Endothelial cell (in vitro differentiated cells): ENCODE measurements at regions not wholly inside any gene's neighbourhood (a gene's known extent, or its start where the extent isn't known, plus 50 kb on each side); places are given as distances from the start of the nearest gene placed in this dataset.

ENCODE experiments used
- DNase-seq: peaks from one replicate; pipeline ENCODE4 v3.0.0; 2021; ENCODE audit warnings: low spot score
- H3K27ac Mint-ChIP-seq: one replicate; pipeline ENCODE4 v1.8.0; 2021; ENCODE audit warnings: mixed read lengths, inconsistent platforms; ENCODE audit not compliant: unreplicated experiment
- H3K27me3 Mint-ChIP-seq: one replicate; pipeline ENCODE4 v1.8.0; 2021; ENCODE audit warnings: mild to moderate bottlenecking, moderate library complexity, mixed read lengths, inconsistent platforms; ENCODE audit not compliant: unreplicated experiment
- H3K36me3 Mint-ChIP-seq: one replicate; pipeline ENCODE4 v1.8.0; 2021; ENCODE audit warnings: mild to moderate bottlenecking, low read depth, mixed read lengths, inconsistent platforms; ENCODE audit not compliant: unreplicated experiment
- H3K4me1 Mint-ChIP-seq: one replicate; pipeline ENCODE4 v1.8.0; 2021; ENCODE audit warnings: mild to moderate bottlenecking, mixed read lengths, inconsistent platforms; ENCODE audit not compliant: unreplicated experiment
- H3K4me3 Mint-ChIP-seq: one replicate; pipeline ENCODE4 v1.8.0; 2021; ENCODE audit warnings: mild to moderate bottlenecking, mixed read lengths, inconsistent platforms; ENCODE audit not compliant: unreplicated experiment
- H3K9me3 Mint-ChIP-seq: one replicate; pipeline ENCODE4 v1.8.0; 2021; ENCODE audit warnings: mixed read lengths, inconsistent platforms; ENCODE audit not compliant: unreplicated experiment
- CTCF ChIP-seq: fragments of 200-600 bp; sonication (generic); IDR thresholded peaks from one replicate; pipeline ENCODE4 v1.5.0; 2021; ENCODE audit warnings: antibody characterized with exemption; ENCODE audit not compliant: unreplicated experiment

- Mint-ChIP-seq H3K9me3 (no peaks in the 10 kb centered on the region), H3K27me3 (no peaks in the 10 kb centered on the region), H3K4me1 (no peaks in the 10 kb centered on the region), H3K4me3 (no peak overlapping the region), H3K27ac (no peak overlapping the region), H3K36me3 (no peaks in the 10 kb centered on the region)
- no peak for TF ChIP-seq CTCF
- DNase-seq = no peak
These were observed 727.8 kb upstream of the FAM174A start for GRCh38 chr5:99807346-99807745.

- Mint-ChIP-seq H3K9me3 (no peaks in the 10 kb centered on the region), H3K27me3 (no peaks in the 10 kb centered on the region), H3K4me1 (no peaks in the 10 kb centered on the region), H3K4me3 (no peak overlapping the region), H3K27ac (no peak overlapping the region), H3K36me3 (no peaks in the 10 kb centered on the region)
- no peak for TF ChIP-seq CTCF
- DNase-seq = no peak
These were observed 740.1 kb upstream of the FAM174A start for GRCh38 chr5:99795031-99795430.

GRCh38 chr5:99788482-99788881 lies 746.7 kb upstream of the FAM174A start:
- Mint-ChIP-seq H3K27me3 (no peaks in the 10 kb centered on the region), H3K9me3 (no peaks in the 10 kb centered on the region), H3K27ac (no peak overlapping the region), H3K4me1 (no peaks in the 10 kb centered on the region), H3K4me3 (no peak overlapping the region), H3K36me3 (no peaks in the 10 kb centered on the region)
- no peak for DNase-seq
- TF ChIP-seq CTCF = no peak

- Mint-ChIP-seq H3K4me1 (no peaks in the 10 kb centered on the region), H3K4me3 (no peak overlapping the region), H3K27ac (no peak overlapping the region), H3K36me3 (no peaks in the 10 kb centered on the region), H3K9me3 (no peaks in the 10 kb centered on the region), H3K27me3 (no peaks in the 10 kb centered on the region)
- DNase-seq = no peak
- TF ChIP-seq CTCF = no peak
These were observed 760.0 kb upstream of the FAM174A start for GRCh38 chr5:99775189-99775588.

- DNase-seq = no peak
- Mint-ChIP-seq H3K27me3 (no peaks in the 10 kb centered on the region), H3K27ac (no peak overlapping the region), H3K4me3 (no peak overlapping the region), H3K36me3 (no peaks in the 10 kb centered on the region), H3K9me3 (no peaks in the 10 kb centered on the region), H3K4me1 (no peaks in the 10 kb centered on the region)
- no peak for TF ChIP-seq CTCF
These were observed 761.9 kb upstream of the FAM174A start for GRCh38 chr5:99773290-99773689.
